ENCODE measurements at regions not wholly inside any gene's neighbourhood (a gene's known extent, or its start where the extent isn't known, plus 50 kb on each side); places are given as distances from the start of the nearest gene placed in this dataset.

DNA sequence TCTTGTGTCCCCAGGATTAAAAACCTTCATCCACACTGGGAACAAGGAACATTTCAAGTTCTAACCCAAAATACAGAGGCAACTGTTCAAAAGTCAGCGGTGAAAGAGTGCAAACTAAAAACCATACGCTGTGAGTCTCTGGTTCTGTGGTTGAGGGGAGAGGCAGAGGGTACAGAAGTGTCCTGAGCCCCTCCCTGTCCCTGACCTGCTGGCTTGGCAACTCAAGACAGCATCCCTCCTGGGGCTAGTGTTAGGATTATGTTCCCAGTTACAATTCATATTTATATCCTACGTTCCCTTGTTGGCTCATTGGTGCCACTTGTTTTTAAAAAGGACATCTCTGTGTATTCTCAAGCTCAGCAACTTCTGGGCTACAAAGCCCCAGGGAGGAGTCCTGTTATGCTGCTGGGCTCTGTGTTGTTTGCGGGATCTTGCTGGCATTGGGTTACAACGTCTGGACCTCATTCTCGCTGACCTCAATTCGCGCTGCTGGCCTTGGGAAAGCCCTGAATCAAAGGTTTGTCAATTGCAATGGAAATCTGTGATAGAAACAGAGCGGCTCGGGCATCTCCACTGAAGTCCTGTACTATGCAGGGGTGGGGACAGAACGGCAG lies 420.8 kb downstream of the FUT8 start:
- no peak overlapping the region for H4K91ac ChIP-seq (ENCODE audit: insufficient read depth, low read depth, low read length)
- H2BK5ac ChIP-seq (ENCODE audit: low read depth, low read length, poor library complexity, severe bottlenecking) = no peak overlapping the region
- no peaks in the 10 kb centered on the region for H3K9me1 ChIP-seq (ENCODE audit: insufficient read depth, low read length)
- H3K79me1 ChIP-seq (ENCODE audit: low read depth in 1 of 2, low read length in 2 of 2) = no peaks in the 10 kb centered on the region
- WGBS, 2 experiments (ENCODE audit: extremely low coverage in 2 of 2, insufficient read length in 1 of 2) = 87% methylated on average over 3 of the region's 11 CpGs; no CpG with 5 or more reads in 1 of the 2 experiments
- no peak overlapping the region for H4K8ac ChIP-seq (ENCODE audit: low read depth in 2 of 2, low read length in 2 of 2)
- no peaks in the 10 kb centered on the region for H4K20me1 ChIP-seq (ENCODE audit: insufficient read depth, low read length)
- H3K4me1 ChIP-seq (ENCODE audit: control insufficient read depth, insufficient read depth, low read length) = no peaks in the 10 kb centered on the region
- POLR2A ChIA-PET (ENCODE audit: unreplicated experiment) = no interaction called here
- H3K9me3 ChIP-seq (ENCODE audit: control insufficient read depth, insufficient read depth, low read length) = no peaks in the 10 kb centered on the region
- CTCF ChIA-PET = interaction anchor here (0.7 to 1.5 kb wide), 4 partner anchors 9 to 669 kb away, joined by 3 to 6 read pairs (median 4); no protein-coding TSS in a partner anchor
- H3K14ac ChIP-seq (replicated peaks; ENCODE audit: low read depth, low read length) = no peak overlapping the region
- H3K36me3 ChIP-seq (ENCODE audit: control insufficient read depth, insufficient read depth, low read length) = no peaks in the 10 kb centered on the region
- dilution Hi-C loops (cut with HindIII; ENCODE audit: low sequenced_read_pairs, unreplicated experiment) (no loop called here), intact Hi-C loops (cut with micrococcal nuclease) (no loop called here), in situ Hi-C loops (cut with MboI; ENCODE audit: low sequenced_read_pairs) (loop anchor here (5.0 kb wide), 1 partner anchor 411 kb away; no protein-coding TSS in a partner anchor)
- no peak overlapping the region for H3K4me3 ChIP-seq (ENCODE audit: insufficient read depth, low read depth, low read length)
- no peak overlapping the region for H2AFZ ChIP-seq (replicated peaks; ENCODE audit: low read length, poor library complexity)
- no peak overlapping the region for H3K18ac ChIP-seq (ENCODE audit: low read depth, low read length)
- H2AK5ac ChIP-seq (ENCODE audit: low read depth, low read length) = no peak overlapping the region
- H2BK120ac ChIP-seq (ENCODE audit: low read depth, low read length) = no peak overlapping the region
- no peak for TF ChIP-seq CEBPB (IDR thresholded peaks at IDR 0.05; ENCODE audit: low read depth, low read length)
- no peak for TF ChIP-seq RAD21 (IDR thresholded peaks at IDR 0.05; ENCODE audit: low read length)
- TF ChIP-seq BHLHE40 (IDR thresholded peaks at IDR 0.05; ENCODE audit: low read depth, low read length) = no peak
- no peak for TF ChIP-seq SMC3 (IDR thresholded peaks at IDR 0.05; ENCODE audit: low read depth, low read length)
- TF ChIP-seq POLR2A (IDR thresholded peaks at IDR 0.05; ENCODE audit: low read depth, low read length) = no peak
- TF ChIP-seq, protein P1, sequence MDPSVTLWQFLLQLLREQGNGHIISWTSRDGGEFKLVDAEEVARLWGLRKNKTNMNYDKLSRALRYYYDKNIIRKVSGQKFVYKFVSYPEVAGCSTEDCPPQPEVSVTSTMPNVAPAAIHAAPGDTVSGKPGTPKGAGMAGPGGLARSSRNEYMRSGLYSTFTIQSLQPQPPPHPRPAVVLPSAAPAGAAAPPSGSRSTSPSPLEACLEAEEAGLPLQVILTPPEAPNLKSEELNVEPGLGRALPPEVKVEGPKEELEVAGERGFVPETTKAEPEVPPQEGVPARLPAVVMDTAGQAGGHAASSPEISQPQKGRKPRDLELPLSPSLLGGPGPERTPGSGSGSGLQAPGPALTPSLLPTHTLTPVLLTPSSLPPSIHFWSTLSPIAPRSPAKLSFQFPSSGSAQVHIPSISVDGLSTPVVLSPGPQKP (IDR thresholded peaks at IDR 0.05; ENCODE audit: borderline replicate concordance, low read depth, low read length) = no peak
- TF ChIP-seq, protein P2, sequence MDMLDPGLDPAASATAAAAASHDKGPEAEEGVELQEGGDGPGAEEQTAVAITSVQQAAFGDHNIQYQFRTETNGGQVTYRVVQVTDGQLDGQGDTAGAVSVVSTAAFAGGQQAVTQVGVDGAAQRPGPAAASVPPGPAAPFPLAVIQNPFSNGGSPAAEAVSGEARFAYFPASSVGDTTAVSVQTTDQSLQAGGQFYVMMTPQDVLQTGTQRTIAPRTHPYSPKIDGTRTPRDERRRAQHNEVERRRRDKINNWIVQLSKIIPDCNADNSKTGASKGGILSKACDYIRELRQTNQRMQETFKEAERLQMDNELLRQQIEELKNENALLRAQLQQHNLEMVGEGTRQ (IDR thresholded peaks at IDR 0.05; ENCODE audit: low read depth, low read length) = no peak
- TF ChIP-seq CHD1 (IDR thresholded peaks at IDR 0.05; ENCODE audit: low read depth, low read length) = no peak
- TF ChIP-seq MAZ (IDR thresholded peaks at IDR 0.05; ENCODE audit: borderline replicate concordance, low read depth, low read length) = no peak
- no peak for TF ChIP-seq NFE2L2 (IDR thresholded peaks at IDR 0.05; ENCODE audit: low read depth, low read length)
- no peak for TF ChIP-seq FOS (IDR thresholded peaks at IDR 0.05; ENCODE audit: low read depth, low read length)
- no peak for TF ChIP-seq RCOR1 (IDR thresholded peaks at IDR 0.05; ENCODE audit: insufficient replicate concordance, low read length)
- TF ChIP-seq MAFK (IDR thresholded peaks at IDR 0.05; ENCODE audit: low read depth, low read length) = no peak
- TF ChIP-seq, protein P3, sequence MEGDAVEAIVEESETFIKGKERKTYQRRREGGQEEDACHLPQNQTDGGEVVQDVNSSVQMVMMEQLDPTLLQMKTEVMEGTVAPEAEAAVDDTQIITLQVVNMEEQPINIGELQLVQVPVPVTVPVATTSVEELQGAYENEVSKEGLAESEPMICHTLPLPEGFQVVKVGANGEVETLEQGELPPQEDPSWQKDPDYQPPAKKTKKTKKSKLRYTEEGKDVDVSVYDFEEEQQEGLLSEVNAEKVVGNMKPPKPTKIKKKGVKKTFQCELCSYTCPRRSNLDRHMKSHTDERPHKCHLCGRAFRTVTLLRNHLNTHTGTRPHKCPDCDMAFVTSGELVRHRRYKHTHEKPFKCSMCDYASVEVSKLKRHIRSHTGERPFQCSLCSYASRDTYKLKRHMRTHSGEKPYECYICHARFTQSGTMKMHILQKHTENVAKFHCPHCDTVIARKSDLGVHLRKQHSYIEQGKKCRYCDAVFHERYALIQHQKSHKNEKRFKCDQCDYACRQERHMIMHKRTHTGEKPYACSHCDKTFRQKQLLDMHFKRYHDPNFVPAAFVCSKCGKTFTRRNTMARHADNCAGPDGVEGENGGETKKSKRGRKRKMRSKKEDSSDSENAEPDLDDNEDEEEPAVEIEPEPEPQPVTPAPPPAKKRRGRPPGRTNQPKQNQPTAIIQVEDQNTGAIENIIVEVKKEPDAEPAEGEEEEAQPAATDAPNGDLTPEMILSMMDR (conservative IDR thresholded peaks at IDR 0.05; ENCODE audit: low read depth, low read length) = no peak
- TF ChIP-seq RFX5 (IDR thresholded peaks at IDR 0.05; ENCODE audit: low read depth, low read length) = no peak
- TF ChIP-seq MXI1 (IDR thresholded peaks at IDR 0.05; ENCODE audit: borderline replicate concordance, low read depth, low read length) = no peak
- no peak for DNase-seq
- no peak overlapping the region for H2AK9ac ChIP-seq (replicated peaks; ENCODE audit: low read depth, low read length, poor library complexity)
- no peak overlapping the region for H3K27ac ChIP-seq (ENCODE audit: insufficient read depth, low read length)
- ATAC-seq (ENCODE audit: low read depth) = no peak
- H3K4ac ChIP-seq (ENCODE audit: low read depth, low read length) = no peak overlapping the region
- H2BK15ac ChIP-seq (ENCODE audit: low read depth, low read length) = no peak overlapping the region
- H3K9ac ChIP-seq (ENCODE audit: low read depth, low read length) = no peak overlapping the region
- no peak overlapping the region for H3K23ac ChIP-seq (ENCODE audit: low read depth, low read length)
- no TSS peak for BruUV-seq (replicated peaks)
- no peak overlapping the region; the same call in 1 of the 2 replicates for H3K4me2 ChIP-seq (ENCODE audit: low read depth, low read length)
- no peak overlapping the region for H3K56ac ChIP-seq (ENCODE audit: extremely low read depth, insufficient read depth, low read length)
- no peak overlapping the region for H4K5ac ChIP-seq (ENCODE audit: low read depth, low read length)
- H3K27me3 ChIP-seq (ENCODE audit: control insufficient read depth, insufficient read depth, low read length) = peaks cover 9% of the 10 kb centered on the region
- H2BK20ac ChIP-seq (ENCODE audit: low read depth, low read length) = no peak overlapping the region
